ENCODE measurements at regions not wholly inside any gene's neighbourhood (a gene's known extent, or its start where the extent isn't known, plus 50 kb on each side); places are given as distances from the start of the nearest gene placed in this dataset.
"Not testable (repeated sequence)": the region's sequence is repeated elsewhere in the genome, so short reads cannot be mapped to it uniquely, and the experiment has no call there.

GRCh38 chr17:20651736-20652135, 72.2 kb downstream of the CDRT15L2 start:
- TF ChIP-seq JUNB (IDR thresholded peaks at IDR 0.05); BACH1 (IDR thresholded peaks at IDR 0.05; ENCODE audit: borderline replicate concordance); FOS (IDR thresholded peaks at IDR 0.05; ENCODE audit: borderline replicate concordance, extremely low read depth, insufficient read length): not testable (repeated sequence)

All from GM12878 (cell line).